ENCODE measurements at regions not wholly inside any gene's neighbourhood (a gene's known extent, or its start where the extent isn't known, plus 50 kb on each side); places are given as distances from the start of the nearest gene placed in this dataset.

GRCh38 chr13:65834897-65835296, 1395.2 kb downstream of the PCDH9 start (continued):
- no peak for TF ChIP-seq SKIL (IDR thresholded peaks at IDR 0.05; ENCODE audit: low read depth, poor library complexity, severe bottlenecking)
- TF ChIP-seq RB1 (IDR thresholded peaks at IDR 0.05; ENCODE audit: borderline replicate concordance): no peak
- no peak for TF ChIP-seq SMC3 (IDR thresholded peaks at IDR 0.05; ENCODE audit: borderline replicate concordance, low read length)
- no peak for TF ChIP-seq USF2 (IDR thresholded peaks at IDR 0.05; ENCODE audit: borderline replicate concordance, low read depth, low read length)
- no peak for TF ChIP-seq MAX (IDR thresholded peaks at IDR 0.05; ENCODE audit: low read depth, low read length)
- no peak for TF ChIP-seq ZNF24 (IDR thresholded peaks at IDR 0.05)
- TF ChIP-seq ETV6 (conservative IDR thresholded peaks at IDR 0.05 in 1 of 2, IDR thresholded peaks at IDR 0.05 in 1 of 2; ENCODE audit: borderline replicate concordance in 1 of 2, low read depth in 1 of 2): no peak
- TF ChIP-seq KAT2A (conservative IDR thresholded peaks at IDR 0.05; ENCODE audit: control insufficient read depth, low read depth, low read length): no peak

GRCh38 chr13:65830411-65831205, 1399.5 kb downstream of the PCDH9 start:
- 16% methylated on average over 10 of the region's 10 CpGs for whole genome bisulfite sequencing (ENCODE audit: insufficient coverage, insufficient replicate concordance, low lambda C conversion rate, missing lambda C conversion rate)
- Histone ChIP-seq H3K27me3 (replicated peaks in 1 of 2; ENCODE audit: control insufficient read depth in 2 of 2, insufficient read depth in 2 of 2, low read length in 1 of 2) (no peaks in the 10 kb centered on the region), H3K9me3 (replicated peaks; ENCODE audit: control insufficient read depth, insufficient read depth, low read length) (no peaks in the 10 kb centered on the region), H3K27ac (ENCODE audit: control insufficient read depth, insufficient read depth) (no peak overlapping the region), H3K9ac (ENCODE audit: control insufficient read depth, insufficient read depth, low read length) (no peak overlapping the region), H2AFZ (ENCODE audit: control insufficient read depth, low read depth, low read length) (no peak overlapping the region), H3K4me2 (ENCODE audit: control insufficient read depth, insufficient read depth) (no peak overlapping the region), H3K4me1 (ENCODE audit: control insufficient read depth, insufficient read depth, low read length) (no peaks in the 10 kb centered on the region), H4K20me1 (ENCODE audit: control insufficient read depth, insufficient read depth) (no peaks in the 10 kb centered on the region), H3K36me3 (ENCODE audit: control insufficient read depth in 2 of 2, insufficient read depth in 2 of 2, low read length in 1 of 2) (no peaks in the 10 kb centered on the region), H3K4me3 (no peak overlapping the region), H3K79me2 (ENCODE audit: control insufficient read depth, insufficient read depth, low read length) (no peaks in the 10 kb centered on the region)
- FAIRE-seq (no peak), ATAC-seq (no peak; the same call in 2 of the 3 replicates), DNase-seq (ENCODE audit: low read depth, low spot score) (no peak)
- ChIA-PET SMC1A (ENCODE audit: uncharacterized antibody, unreplicated experiment) (no interaction called here), RAD21 (ENCODE audit: unreplicated experiment) (no interaction called here), POLR2A (no interaction called here), CTCF (no interaction called here)
- in situ Hi-C loops (cut with MboI) (no loop called here), intact Hi-C loops (cut with micrococcal nuclease; ENCODE audit: unreplicated experiment) (no loop called here)
- no TSS peak for BruUV-seq (replicated peaks)
- TF ChIP-seq GATAD2B (conservative IDR thresholded peaks at IDR 0.05; ENCODE audit: low read depth) (no peak), SUPT20H (IDR thresholded peaks at IDR 0.05; ENCODE audit: borderline replicate concordance, control insufficient read depth, low read depth, low read length) (no peak), CHD2 (IDR thresholded peaks at IDR 0.05; ENCODE audit: borderline replicate concordance, low read depth, low read length) (no peak), RUNX3 (IDR thresholded peaks at IDR 0.05; ENCODE audit: low read length) (no peak), ZNF217 (IDR thresholded peaks at IDR 0.05) (no peak), ZNF687 (IDR thresholded peaks at IDR 0.05) (no peak), CHD4 (IDR thresholded peaks at IDR 0.05) (no peak), MEF2A (IDR thresholded peaks at IDR 0.05; ENCODE audit: insufficient read depth, low read depth, low read length) (no peak)
